NB4 (cell line): ENCODE measurements at regions not wholly inside any gene's neighbourhood (a gene's known extent, or its start where the extent isn't known, plus 50 kb on each side); places are given as distances from the start of the nearest gene placed in this dataset.

ENCODE experiments used
- DNase-seq: peaks from one replicate; pipeline ENCODE4 v3.0.0; 2010; ENCODE audit warnings: low read depth
- H3K4me3 ChIP-seq: one replicate; pipeline ENCODE4 v1.5.1; 2011; ENCODE audit warnings: mild to moderate bottlenecking, low read depth, low read length, moderate library complexity
- MYC ChIP-seq: IDR thresholded peaks from 2 replicates; pipeline ENCODE4 v1.6.1; 2011; ENCODE audit warnings: low read depth, low read length
- POLR2A ChIP-seq: IDR thresholded peaks from 2 replicates; pipeline ENCODE4 v1.6.1; 2011; ENCODE audit warnings: mild to moderate bottlenecking; ENCODE audit not compliant: insufficient read length; ENCODE audit errors: extremely low read depth
- TF ChIP-seq, protein P1 (sequence below): IDR thresholded peaks from 2 replicates; pipeline ENCODE4 v1.6.1; 2011; ENCODE audit warnings: low read depth, low read length
- TF ChIP-seq, protein P2 (sequence below): IDR thresholded peaks from one replicate; pipeline ENCODE4 v1.5.1; 2012; ENCODE audit warnings: low read depth, low read length

DNA sequence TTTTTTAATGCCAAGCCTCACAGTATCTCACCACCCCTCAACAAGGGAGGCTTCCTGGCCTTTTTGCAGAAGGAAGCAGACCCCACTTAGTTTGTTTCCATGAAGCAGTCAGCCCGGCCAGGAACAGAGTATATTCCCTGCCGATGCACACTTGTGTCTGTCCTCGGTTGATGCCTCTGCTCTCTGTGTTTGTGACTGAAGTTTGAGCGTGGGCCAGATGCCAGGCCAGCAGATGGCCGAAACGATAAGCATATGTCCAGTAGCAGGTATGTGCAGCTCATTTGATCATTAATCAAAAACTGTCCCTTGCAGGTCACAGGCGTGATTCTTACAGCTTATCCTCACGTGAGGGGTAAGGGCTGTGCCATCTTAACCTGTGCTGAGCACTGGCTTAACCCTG lies 144.0 kb downstream of the IRS2 start:
- H3K4me3 ChIP-seq, result no peak overlapping the region
- no peak for DNase-seq
- TF ChIP-seq, protein P1, sequence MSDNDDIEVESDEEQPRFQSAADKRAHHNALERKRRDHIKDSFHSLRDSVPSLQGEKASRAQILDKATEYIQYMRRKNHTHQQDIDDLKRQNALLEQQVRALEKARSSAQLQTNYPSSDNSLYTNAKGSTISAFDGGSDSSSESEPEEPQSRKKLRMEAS, result no peak
- TF ChIP-seq POLR2A, result no peak
- TF ChIP-seq MYC, result no peak
- TF ChIP-seq, protein P2, sequence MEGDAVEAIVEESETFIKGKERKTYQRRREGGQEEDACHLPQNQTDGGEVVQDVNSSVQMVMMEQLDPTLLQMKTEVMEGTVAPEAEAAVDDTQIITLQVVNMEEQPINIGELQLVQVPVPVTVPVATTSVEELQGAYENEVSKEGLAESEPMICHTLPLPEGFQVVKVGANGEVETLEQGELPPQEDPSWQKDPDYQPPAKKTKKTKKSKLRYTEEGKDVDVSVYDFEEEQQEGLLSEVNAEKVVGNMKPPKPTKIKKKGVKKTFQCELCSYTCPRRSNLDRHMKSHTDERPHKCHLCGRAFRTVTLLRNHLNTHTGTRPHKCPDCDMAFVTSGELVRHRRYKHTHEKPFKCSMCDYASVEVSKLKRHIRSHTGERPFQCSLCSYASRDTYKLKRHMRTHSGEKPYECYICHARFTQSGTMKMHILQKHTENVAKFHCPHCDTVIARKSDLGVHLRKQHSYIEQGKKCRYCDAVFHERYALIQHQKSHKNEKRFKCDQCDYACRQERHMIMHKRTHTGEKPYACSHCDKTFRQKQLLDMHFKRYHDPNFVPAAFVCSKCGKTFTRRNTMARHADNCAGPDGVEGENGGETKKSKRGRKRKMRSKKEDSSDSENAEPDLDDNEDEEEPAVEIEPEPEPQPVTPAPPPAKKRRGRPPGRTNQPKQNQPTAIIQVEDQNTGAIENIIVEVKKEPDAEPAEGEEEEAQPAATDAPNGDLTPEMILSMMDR, result no peak

DNA sequence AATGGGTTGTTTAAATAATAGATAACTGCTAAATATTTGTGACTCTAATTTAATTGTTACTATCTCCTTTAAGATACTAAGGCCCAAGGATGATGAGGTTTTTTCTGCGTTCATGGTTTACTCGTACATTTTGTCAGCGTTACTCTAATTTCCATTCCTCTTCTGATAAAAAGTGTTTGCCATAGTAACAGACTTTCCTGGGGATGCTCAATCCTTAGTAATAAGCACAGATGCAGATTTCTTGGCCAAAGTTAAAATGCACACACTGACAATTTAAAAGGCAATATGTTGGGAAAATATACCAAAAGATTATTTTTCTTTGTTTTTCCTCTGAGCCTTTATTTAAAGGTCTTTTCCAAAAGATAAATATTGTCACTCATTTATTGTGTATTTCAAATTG lies 149.6 kb downstream of the IRS2 start:
- DNase-seq, result no peak
- no peak overlapping the region for H3K4me3 ChIP-seq
- TF ChIP-seq, protein P1, result no peak
- TF ChIP-seq POLR2A (no peak), MYC (no peak)
- TF ChIP-seq, protein P2, result no peak

DNA sequence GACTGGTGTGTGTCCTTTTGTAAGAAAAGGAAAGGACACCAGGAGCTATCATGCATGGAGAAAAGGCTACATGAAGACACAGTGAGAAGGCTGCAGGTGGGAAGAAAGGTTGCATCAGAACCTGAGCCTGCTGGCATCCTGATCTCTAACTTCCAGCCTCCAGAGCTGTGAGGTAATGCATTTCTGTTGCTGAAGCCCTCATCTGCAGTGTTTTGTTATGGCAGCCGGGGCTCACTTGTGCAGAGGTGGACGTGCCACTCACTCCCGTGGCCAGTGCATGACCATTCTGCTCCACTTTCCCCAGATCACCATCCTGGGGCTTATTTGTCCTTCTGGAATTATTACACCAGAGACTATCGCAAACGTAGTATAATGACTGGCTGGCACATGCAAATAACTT lies 155.3 kb downstream of the IRS2 start:
- no peak for TF ChIP-seq MYC
- TF ChIP-seq, protein P1, result no peak
- no peak overlapping the region for H3K4me3 ChIP-seq
- DNase-seq, result no peak

DNA sequence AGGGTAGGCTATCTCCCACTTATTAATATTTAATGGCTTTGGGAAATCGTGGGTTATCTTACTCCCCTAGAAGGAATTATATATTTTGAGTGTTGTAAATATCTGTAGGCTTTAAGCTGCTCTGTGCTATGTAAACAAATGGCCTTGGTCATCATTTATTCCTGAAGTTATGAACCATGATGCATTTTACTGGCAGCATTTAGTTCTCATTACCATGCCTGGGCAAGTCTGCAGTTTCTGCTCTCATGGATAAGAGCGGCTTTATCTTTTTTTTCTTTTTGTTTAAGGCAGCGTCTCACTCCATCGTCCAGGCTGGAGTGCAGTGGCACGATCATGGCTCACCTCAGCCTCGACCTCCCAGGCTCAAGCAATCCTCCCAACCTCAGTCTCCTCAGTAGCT lies 156.1 kb downstream of the IRS2 start:
- no peak overlapping the region for H3K4me3 ChIP-seq
- no peak for DNase-seq
- TF ChIP-seq POLR2A, result no peak
- TF ChIP-seq, protein P2, result no peak
- TF ChIP-seq MYC, result no peak
- TF ChIP-seq, protein P1, result no peak

DNA sequence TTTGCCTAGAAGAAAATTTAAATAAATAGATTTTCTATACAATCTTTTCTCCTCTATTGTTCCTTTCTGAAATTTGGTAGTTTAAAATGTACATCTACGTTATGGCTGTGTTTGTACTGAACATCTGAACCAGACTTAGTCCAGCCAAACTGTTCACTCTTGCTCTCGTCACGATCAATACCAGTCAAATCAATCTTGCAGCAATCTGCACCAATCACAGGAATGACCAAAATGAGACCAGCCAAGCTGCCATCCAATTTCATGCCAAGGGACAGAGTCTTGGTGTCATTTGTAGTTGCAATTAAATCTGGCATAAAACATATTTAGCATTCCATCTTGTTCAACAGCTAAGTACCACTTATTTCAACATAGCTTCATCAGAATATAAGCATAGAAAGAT lies 156.6 kb downstream of the IRS2 start:
- TF ChIP-seq MYC (no peak), POLR2A (no peak)
- TF ChIP-seq, protein P1, result no peak
- TF ChIP-seq, protein P2, result no peak
- no peak overlapping the region for H3K4me3 ChIP-seq
- DNase-seq, result no peak

DNA sequence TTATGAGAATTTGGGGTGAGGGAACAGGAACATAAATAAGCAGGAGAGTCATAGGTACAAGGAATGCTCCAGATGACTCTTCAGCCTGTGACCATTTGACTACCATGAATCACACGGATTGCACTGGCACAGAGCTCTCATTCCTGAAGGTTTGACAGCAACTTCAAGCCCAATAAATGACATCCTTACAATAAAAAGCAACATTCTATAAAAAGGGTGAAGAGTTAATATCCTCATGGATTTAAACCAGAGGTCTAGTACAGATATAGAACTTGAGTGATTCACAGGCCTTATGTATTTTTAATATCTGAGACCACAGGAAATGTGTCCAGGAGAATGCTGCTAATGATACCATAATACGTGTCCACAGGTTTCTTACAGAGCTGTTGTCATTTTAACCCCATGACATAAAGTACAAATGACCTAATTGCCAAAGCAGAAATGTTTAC lies 158.1 kb downstream of the IRS2 start:
- TF ChIP-seq, protein P2, result no peak
- TF ChIP-seq, protein P1, result no peak
- TF ChIP-seq MYC, result no peak
- TF ChIP-seq POLR2A, result no peak
- no peak for DNase-seq
- no peak overlapping the region for H3K4me3 ChIP-seq
